Thymus (tissue), 11 donors: ENCODE measurements at regions not wholly inside any gene's neighbourhood (a gene's known extent, or its start where the extent isn't known, plus 50 kb on each side); places are given as distances from the start of the nearest gene placed in this dataset.

Experiments used
- DNase-seq, 9 donors: peaks; one replicate each; pipeline ENCODE4 v3.0.0-alpha.2; 2013; ENCODE audit warnings: low spot score in 9 of 9, low read depth in 6 of 9, missing footprints in 1 of 9
- H3K27ac ChIP-seq, 2 donors: one replicate each; pipeline ENCODE4 v1.5.1; 2013; ENCODE audit warnings: control low read depth in 1 of 2, low read depth in 1 of 2, low read length in 1 of 2, mild to moderate bottlenecking in 1 of 2, moderate library complexity in 1 of 2
- H3K27me3 ChIP-seq, 2 donors: one replicate each; pipeline ENCODE4 v1.5.1; 2013; ENCODE audit warnings: low read length in 1 of 2; ENCODE audit not compliant: control insufficient read depth in 2 of 2, insufficient read depth in 1 of 2
- H3K36me3 ChIP-seq, 2 donors: one replicate each; pipeline ENCODE4 v1.5.1; 2013; ENCODE audit warnings: low read length in 1 of 2, mild to moderate bottlenecking in 1 of 2, moderate library complexity in 1 of 2; ENCODE audit not compliant: control insufficient read depth in 2 of 2, insufficient read depth in 2 of 2
- H3K4me1 ChIP-seq, 2 donors: one replicate each; pipeline ENCODE4 v1.5.1; 2013; ENCODE audit warnings: low read length in 2 of 2; ENCODE audit not compliant: control insufficient read depth in 2 of 2, insufficient read depth in 2 of 2
- H3K4me3 ChIP-seq, 2 donors: one replicate each; pipeline ENCODE4 v1.5.1; 2013; ENCODE audit warnings: low read length in 2 of 2, control low read depth in 1 of 2, mild to moderate bottlenecking in 1 of 2
- H3K9me3 ChIP-seq, 2 donors: one replicate each; pipeline ENCODE4 v1.5.1; 2013; ENCODE audit warnings: low read length in 1 of 2, mild to moderate bottlenecking in 1 of 2; ENCODE audit not compliant: control insufficient read depth in 2 of 2, insufficient read depth in 1 of 2
- WGBS: extraction: QIAGEN DNeasy Blood & Tissue Kit; methylation state at CpG from one replicate; pipeline ENCODE4 v1.1.7; 2013; 5-methylcytosine and 5-hydroxymethylcytosine counted together
- donor health status: healthy.

DNA sequence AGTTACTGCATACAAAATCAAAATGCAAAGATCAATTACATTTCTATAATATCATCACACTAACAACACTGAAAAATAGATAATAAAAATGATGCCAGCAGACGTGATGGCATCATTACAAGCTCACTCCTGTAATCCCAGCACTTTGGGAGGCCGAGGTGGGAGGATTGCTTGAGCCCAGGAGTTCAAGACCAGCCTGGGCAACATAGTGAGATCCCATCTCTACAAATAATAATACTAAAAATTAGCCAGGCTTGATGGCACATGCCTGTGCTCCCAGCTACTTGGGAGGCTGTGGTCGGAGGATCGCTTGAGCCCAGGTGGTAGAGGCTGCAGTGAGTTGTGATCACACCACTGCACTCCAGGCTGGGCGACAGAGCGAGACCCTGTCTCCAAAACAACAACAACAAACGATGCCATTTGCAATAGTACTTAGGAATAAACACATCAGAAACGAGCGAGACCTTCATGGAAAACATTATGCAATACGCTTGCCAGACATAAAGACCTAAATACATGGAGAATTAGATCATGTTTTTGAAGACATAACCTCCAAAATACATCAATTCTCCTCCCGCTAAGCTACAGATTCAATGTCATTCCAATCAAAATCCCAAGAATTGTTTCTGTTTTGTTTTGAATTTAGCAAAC is 86.6 kb upstream of the ERRFI1 start:
- DNase-seq: no peak
- no peaks in the 10 kb centered on the region for H3K9me3 ChIP-seq
- H3K36me3 ChIP-seq: no peaks in the 10 kb centered on the region
- no peak overlapping the region for H3K27ac ChIP-seq
- no peak overlapping the region for H3K4me3 ChIP-seq
- H3K27me3 ChIP-seq: no peaks in the 10 kb centered on the region
- 94% methylated on average over 11 of the region's 11 CpGs for WGBS
- H3K4me1 ChIP-seq: no peaks in the 10 kb centered on the region

GRCh38 chr1:8111560-8111959 is 85.5 kb upstream of the ERRFI1 start:
- H3K36me3 ChIP-seq: no peaks in the 10 kb centered on the region
- no peak for DNase-seq
- H3K4me1 ChIP-seq: no peaks in the 10 kb centered on the region
- no peak overlapping the region for H3K27ac ChIP-seq
- no peaks in the 10 kb centered on the region for H3K27me3 ChIP-seq
- 97% methylated on average over 4 of the region's 4 CpGs for WGBS
- no peaks in the 10 kb centered on the region for H3K9me3 ChIP-seq
- H3K4me3 ChIP-seq: no peak overlapping the region

DNA sequence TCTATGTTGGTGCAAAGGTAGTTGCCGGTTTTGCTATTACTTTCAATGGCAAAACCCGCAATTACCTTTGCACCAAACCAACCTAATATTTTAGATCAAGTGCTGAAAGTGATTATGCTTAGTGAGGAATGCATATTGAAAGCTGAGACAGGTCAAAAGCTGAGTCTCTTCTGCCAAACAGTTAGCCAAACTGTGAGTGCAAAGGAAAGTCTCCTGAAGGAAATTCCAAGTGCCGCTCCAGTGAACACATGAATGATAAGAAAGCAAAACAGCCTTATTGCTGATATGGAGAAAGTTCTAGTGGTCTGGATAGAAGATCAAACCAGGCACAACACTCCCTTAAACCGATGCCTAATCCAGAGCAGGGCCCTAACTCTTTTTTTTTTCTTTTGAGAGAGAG is 83.1 kb upstream of the ERRFI1 start:
- Histone ChIP-seq H3K4me3 (no peak overlapping the region), H3K9me3 (no peaks in the 10 kb centered on the region), H3K27me3 (no peaks in the 10 kb centered on the region), H3K36me3 (no peaks in the 10 kb centered on the region), H3K27ac (no peak overlapping the region), H3K4me1 (no peaks in the 10 kb centered on the region)
- 89% methylated on average over 4 of the region's 4 CpGs for WGBS
- no peak for DNase-seq

- WGBS: 98% methylated on average over 4 of the region's 4 CpGs
- DNase-seq: no peak
- Histone ChIP-seq H3K9me3 (no peaks in the 10 kb centered on the region), H3K4me1 (no peaks in the 10 kb centered on the region), H3K36me3 (no peaks in the 10 kb centered on the region), H3K27ac (no peak overlapping the region), H3K4me3 (no peak overlapping the region), H3K27me3 (no peaks in the 10 kb centered on the region)
These were observed 81.8 kb upstream of the ERRFI1 start for GRCh38 chr1:8107897-8108296.

GRCh38 chr1:8104278-8105236 is 78.4 kb upstream of the ERRFI1 start:
- Histone ChIP-seq H3K4me1 (no peaks in the 10 kb centered on the region), H3K27ac (no peak overlapping the region), H3K9me3 (no peaks in the 10 kb centered on the region), H3K4me3 (no peak overlapping the region), H3K36me3 (no peaks in the 10 kb centered on the region), H3K27me3 (no peaks in the 10 kb centered on the region)
- WGBS: 68% methylated on average over 16 of the region's 16 CpGs
- no peak for DNase-seq

- Histone ChIP-seq H3K27ac (peak overlapping the region; percentile 59 to 75), H3K36me3 (no peaks in the 10 kb centered on the region), H3K27me3 (peaks cover 0 to 2% of the 10 kb centered on the region in 2 donors), H3K4me3 (no peak overlapping the region), H3K9me3 (no peaks in the 10 kb centered on the region), H3K4me1 (no peaks in the 10 kb centered on the region)
- 96% methylated on average over 5 of the region's 5 CpGs for WGBS
- DNase-seq: no peak
These were observed 71.8 kb upstream of the ERRFI1 start for GRCh38 chr1:8097908-8098307.

GRCh38 chr1:8097077-8097799 is 71.1 kb upstream of the ERRFI1 start:
- DNase-seq: peak in 1 of 9 donors; percentile 21
- H3K9me3 ChIP-seq: no peaks in the 10 kb centered on the region
- 87% methylated on average over 6 of the region's 6 CpGs for WGBS
- H3K4me3 ChIP-seq: no peak overlapping the region
- no peaks in the 10 kb centered on the region for H3K4me1 ChIP-seq
- H3K27ac ChIP-seq: peak overlapping the region; percentile 75 to 82
- H3K27me3 ChIP-seq: peaks cover 0 to 2% of the 10 kb centered on the region in 2 donors
- H3K36me3 ChIP-seq: no peaks in the 10 kb centered on the region

DNA sequence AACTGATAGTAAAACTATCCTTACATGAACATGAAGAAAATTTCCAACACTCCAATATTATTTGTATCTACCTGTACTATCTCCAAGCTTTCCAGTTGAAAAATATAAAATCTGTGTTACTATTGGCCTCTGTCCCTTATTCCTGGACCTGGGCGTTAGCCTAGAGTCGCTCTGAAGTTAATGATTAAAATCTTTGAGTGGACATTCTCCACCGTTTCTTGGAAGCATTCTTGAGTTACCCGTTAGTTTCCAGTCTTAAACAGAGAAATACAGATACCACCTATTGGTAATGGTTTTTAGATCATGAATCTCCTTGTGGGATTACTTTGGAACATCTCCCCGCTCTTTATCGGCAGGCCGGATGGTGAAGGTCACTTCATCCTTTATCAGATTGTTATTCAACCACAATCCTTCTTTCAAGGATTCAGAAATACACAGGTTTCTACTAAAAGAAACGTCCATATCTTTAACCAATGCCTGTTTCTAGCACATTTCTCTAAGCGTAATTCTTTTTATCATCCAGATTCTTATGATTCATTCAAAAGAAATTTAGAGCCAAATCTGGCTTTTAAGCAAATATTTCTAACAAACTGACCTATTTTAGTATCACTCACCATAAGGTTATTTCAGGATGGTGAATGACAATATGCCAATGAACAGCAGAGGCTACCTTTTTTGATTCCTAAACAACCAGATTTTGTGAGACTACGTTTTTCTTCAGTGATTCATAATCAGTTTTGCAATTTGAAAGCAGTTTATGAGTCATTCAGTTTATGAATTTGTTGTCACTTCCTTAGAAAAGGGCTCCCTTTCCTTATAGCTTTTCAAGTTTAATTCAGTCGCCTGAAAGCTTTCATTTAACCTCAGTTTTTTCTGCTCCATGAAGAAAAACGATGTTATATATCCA is 70.2 kb upstream of the ERRFI1 start:
- no peaks in the 10 kb centered on the region for H3K4me1 ChIP-seq
- H3K27me3 ChIP-seq: peaks cover 0 to 2% of the 10 kb centered on the region in 2 donors
- no peak overlapping the region for H3K4me3 ChIP-seq
- H3K9me3 ChIP-seq: no peaks in the 10 kb centered on the region
- 91% methylated on average over 12 of the region's 12 CpGs for WGBS
- DNase-seq: no peak
- no peaks in the 10 kb centered on the region for H3K36me3 ChIP-seq
- H3K27ac ChIP-seq: peak overlapping the region in 1 of 2 donors; percentile 64
